Left renal cortex interstitium (tissue), 4 donors: ENCODE measurements at regions not wholly inside any gene's neighbourhood (a gene's known extent, or its start where the extent isn't known, plus 50 kb on each side); places are given as distances from the start of the nearest gene placed in this dataset.

Experiments used
- DNase-seq, 4 donors: peaks; one replicate each; pipeline ENCODE4 v3.0.0-alpha.2; 2013; ENCODE audit warnings: low read depth in 4 of 4, low spot score in 2 of 4, missing footprints in 1 of 4

- DNase-seq, result no peak
Observed at GRCh38 chr9:7899753-7900152, 100.2 kb upstream of the DMAC1 start.

GRCh38 chr9:7894231-7894630 is 94.7 kb upstream of the DMAC1 start:
- DNase-seq, result no peak

- no peak for DNase-seq
Observed at GRCh38 chr9:7892975-7893374, 93.4 kb upstream of the DMAC1 start.

GRCh38 chr9:7879551-7880245 is 80.1 kb upstream of the DMAC1 start:
- DNase-seq, result no peak

- no peak for DNase-seq
Observed at GRCh38 chr9:7871977-7872730, 72.6 kb upstream of the DMAC1 start.

- no peak for DNase-seq
Observed at GRCh38 chr9:7869340-7869739, 69.8 kb upstream of the DMAC1 start.

GRCh38 chr9:7862170-7862569 is 62.6 kb upstream of the DMAC1 start:
- no peak for DNase-seq

GRCh38 chr9:7861086-7861485 is 61.5 kb upstream of the DMAC1 start:
- no peak for DNase-seq

GRCh38 chr9:7860335-7860709 is 60.7 kb upstream of the DMAC1 start:
- DNase-seq, result peak in 1 of 4 donors; percentile 15

- DNase-seq, result peak in 3 of 4 donors; percentile 23 to 31 (median 28)
Observed at GRCh38 chr9:7859701-7860334, 60.2 kb upstream of the DMAC1 start.

- DNase-seq, result no peak
Observed at GRCh38 chr9:7858166-7858565, 58.6 kb upstream of the DMAC1 start.

- no peak for DNase-seq
Observed at GRCh38 chr9:7854763-7855162, 55.2 kb upstream of the DMAC1 start.
